GM21737 (cell line): ENCODE measurements at regions not wholly inside any gene's neighbourhood (a gene's known extent, or its start where the extent isn't known, plus 50 kb on each side); places are given as distances from the start of the nearest gene placed in this dataset.

Source experiments
- ATAC-seq: cut with Tn5 transposase; IDR thresholded peaks from one replicate; pipeline ENCODE4 v1.9.1; 2021; ENCODE audit warnings: mild to moderate bottlenecking, moderate library complexity; ENCODE audit not compliant: unreplicated experiment

- no peak for ATAC-seq
Observed at GRCh38 chr13:78341032-78341431, 262.3 kb downstream of the POU4F1 start.

- ATAC-seq = no peak
Observed at GRCh38 chr13:78339927-78340326, 263.4 kb downstream of the POU4F1 start.

DNA sequence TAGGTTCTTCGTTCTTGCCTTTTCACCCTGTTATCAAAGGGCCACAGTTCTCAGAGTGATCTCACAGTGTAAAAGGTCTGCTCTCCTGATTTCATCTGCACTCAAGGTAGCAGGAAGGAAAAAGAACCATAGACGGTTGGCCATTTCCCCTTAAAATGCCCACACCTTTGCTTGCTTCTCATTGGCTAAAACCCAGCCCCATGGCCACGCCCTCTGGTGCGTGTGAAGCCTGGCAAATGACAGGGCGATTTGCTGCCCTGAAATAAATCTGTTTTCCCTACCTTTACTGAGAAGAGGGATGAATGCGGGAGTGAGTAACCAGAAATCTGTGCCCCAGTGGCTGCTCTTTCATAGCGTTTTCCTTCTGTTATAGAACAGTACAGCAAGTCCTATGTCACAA lies 269.3 kb downstream of the POU4F1 start:
- ATAC-seq = no peak

DNA sequence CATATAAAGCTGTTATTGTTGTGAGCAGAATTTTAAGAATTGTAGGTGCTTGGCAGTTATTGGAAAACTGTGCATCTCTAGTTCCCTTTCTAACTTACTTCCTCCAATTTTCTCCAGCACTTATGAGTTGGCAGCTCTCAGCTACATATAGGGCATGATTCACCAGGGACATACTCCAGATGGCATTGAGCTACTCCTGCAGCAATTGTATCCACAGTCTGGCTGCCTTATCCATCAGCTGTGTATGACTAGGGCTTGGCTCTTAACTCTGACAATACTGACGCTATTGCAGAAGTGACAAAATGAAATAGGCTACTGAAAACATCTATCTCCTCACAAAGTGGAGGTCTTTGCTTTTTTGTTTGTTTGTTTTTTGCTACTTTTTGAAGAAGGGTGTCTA lies 276.7 kb downstream of the POU4F1 start:
- ATAC-seq = no peak

GRCh38 chr13:78325585-78325984 lies 277.8 kb downstream of the POU4F1 start:
- ATAC-seq = no peak

DNA sequence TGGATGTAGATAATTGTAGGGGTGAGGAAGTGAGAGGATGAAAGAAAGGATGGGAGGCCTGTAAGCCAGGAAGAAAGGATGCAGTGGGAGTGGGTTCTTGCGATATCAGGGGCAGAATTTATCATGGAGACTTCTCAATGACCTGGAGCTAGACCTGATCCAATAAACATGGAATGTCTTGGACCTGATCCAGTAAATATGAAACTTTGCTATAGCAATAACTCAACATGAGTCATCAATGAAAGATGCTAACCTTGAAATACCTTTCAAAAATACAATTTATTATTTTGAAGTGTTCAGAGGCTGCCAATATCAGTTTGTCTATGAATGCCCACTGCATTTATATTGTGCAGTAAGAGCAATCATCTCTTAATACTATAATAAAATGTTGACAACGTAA lies 279.5 kb downstream of the POU4F1 start:
- ATAC-seq = no peak

GRCh38 chr13:78323040-78323439 lies 280.3 kb downstream of the POU4F1 start:
- no peak for ATAC-seq

GRCh38 chr13:78319101-78319627 lies 284.2 kb downstream of the POU4F1 start:
- no peak for ATAC-seq

- no peak for ATAC-seq
Observed at GRCh38 chr13:78317030-78317429, 286.3 kb downstream of the POU4F1 start.

- ATAC-seq = no peak
Observed at GRCh38 chr13:78309497-78310180, 293.7 kb downstream of the POU4F1 start.

DNA sequence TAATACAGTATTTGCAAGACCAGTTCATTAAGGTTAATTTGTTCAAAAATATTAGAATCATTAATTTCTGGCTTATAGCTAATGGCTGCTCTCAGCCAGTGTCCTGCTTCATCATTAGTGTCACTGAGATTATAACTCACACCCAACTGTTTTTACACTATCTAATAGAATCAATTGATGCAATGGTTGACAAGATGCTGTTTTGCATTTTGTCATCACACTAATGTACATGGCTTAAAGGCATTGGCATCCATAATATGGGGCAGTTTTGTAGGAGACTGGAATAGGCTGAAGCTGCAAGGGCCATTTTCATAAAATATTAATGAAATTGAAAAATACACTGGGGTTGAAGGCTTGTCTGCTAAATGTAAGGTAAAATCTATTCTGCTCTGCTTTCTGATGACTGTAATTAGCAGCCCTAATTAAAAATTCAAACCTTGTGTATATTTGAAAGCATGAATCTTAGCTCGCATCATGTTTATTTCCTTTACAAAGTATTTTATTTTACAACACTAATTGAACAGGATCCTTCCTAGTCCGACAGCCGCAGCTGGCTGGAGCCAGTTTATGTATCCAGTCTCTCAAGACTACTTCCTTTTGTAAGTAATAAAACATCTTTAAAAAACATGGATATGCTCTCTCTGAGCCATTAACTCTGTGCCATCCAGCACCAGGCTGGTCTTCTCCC lies 296.7 kb downstream of the POU4F1 start:
- no peak for ATAC-seq

- no peak for ATAC-seq
Observed at GRCh38 chr13:78305171-78305570, 298.2 kb downstream of the POU4F1 start.

GRCh38 chr13:78299832-78300623 lies 303.3 kb downstream of the POU4F1 start:
- ATAC-seq = peak; percentile 68

DNA sequence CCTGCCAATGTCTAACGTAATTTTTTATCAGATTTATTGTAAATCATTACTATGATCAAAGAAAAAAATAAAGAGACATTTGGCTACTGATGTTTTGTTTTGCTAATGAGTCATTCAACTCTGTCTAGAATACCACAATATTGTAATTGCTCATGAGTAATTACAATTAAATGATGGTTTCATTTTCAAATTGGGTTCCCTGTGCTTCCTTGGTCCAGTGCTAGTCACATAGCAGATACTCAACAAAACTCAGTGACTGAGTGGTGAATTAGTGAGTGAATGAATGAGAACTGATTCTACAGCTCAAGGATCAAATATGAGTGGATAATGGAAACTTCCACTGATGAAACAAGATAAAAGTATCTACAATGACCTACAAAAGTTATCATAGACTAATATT lies 304.7 kb downstream of the POU4F1 start:
- ATAC-seq = no peak

- ATAC-seq = no peak
Observed at GRCh38 chr13:78286748-78287147, 316.6 kb downstream of the POU4F1 start.

GRCh38 chr13:78265098-78265497 lies 338.3 kb downstream of the POU4F1 start:
- ATAC-seq = no peak

- no peak for ATAC-seq
Observed at GRCh38 chr13:78258304-78258703, 339.7 kb upstream of the EDNRB start.

- no peak for ATAC-seq
Observed at GRCh38 chr13:78256484-78256883, 337.9 kb upstream of the EDNRB start.

DNA sequence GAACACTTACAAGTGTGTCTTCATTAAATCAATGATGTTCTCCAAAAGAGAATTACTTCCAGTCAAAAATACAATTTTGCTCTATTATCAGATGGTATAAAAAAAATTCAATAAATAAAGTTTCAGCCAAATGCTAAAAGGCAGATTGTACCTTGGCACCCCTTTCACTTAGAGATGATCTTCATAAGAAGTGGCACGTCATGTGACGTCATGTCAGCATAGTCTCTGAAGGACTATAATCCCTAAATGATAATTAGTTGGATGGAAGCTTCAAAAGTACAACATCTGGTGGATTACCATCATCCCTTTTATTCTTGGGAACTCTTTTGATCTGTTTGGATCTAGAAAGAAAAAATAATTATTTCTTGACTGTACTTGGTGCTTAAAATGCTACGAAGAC lies 335.5 kb upstream of the EDNRB start:
- ATAC-seq = no peak

DNA sequence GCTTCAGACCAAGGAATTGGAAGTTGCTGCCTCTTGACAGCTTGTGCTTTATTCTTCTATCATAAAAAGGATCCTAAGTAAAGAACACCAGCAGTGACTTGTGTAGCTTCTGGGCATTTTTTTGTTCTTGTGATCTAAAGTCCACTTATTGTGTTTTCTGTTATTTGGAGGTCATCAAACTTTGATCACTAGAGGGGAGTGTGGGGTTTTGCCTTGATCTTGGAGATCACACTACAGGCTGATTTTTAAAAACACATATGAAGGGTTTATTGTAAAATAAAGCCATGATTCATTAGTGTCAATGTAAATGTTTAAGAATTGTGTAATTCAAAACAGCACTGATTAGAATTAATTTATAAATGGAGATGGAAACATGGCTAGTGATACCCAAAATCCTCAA lies 328.7 kb upstream of the EDNRB start:
- ATAC-seq = no peak

GRCh38 chr13:78241278-78241919 lies 322.8 kb upstream of the EDNRB start:
- no peak for ATAC-seq
